Esophagus muscularis mucosa (tissue), 3 donors: ENCODE measurements at regions not wholly inside any gene's neighbourhood (a gene's known extent, or its start where the extent isn't known, plus 50 kb on each side); places are given as distances from the start of the nearest gene placed in this dataset.

Source experiments
- CTCF ChIP-seq, 3 experiments: fragments of 200-600 bp in 2 of 3; fragments of 450-650 bp in 1 of 3; sonication (generic) in 2 of 3; IDR thresholded peaks; one replicate each; pipeline ENCODE4 v1.5.1; 2017 to 2019; ENCODE audit warnings: antibody characterized with exemption in 3 of 3, mild to moderate bottlenecking in 2 of 3, moderate library complexity in 1 of 3
- EP300 ChIP-seq: sonication (generic); formaldehyde crosslinking; IDR thresholded peaks from one replicate; pipeline ENCODE4 v1.6.1; 2017; ENCODE audit warnings: antibody characterized with exemption

- TF ChIP-seq CTCF (IDR thresholded peaks at IDR 0.05) (no peak), EP300 (no peak)
Observed at GRCh38 chr3:187998611-187999010, 155.3 kb upstream of the LPP start.
